HG02840 (cell line): ENCODE measurements at regions not wholly inside any gene's neighbourhood (a gene's known extent, or its start where the extent isn't known, plus 50 kb on each side); places are given as distances from the start of the nearest gene placed in this dataset.

ENCODE experiments used
- ATAC-seq: cut with Tn5 transposase; IDR thresholded peaks from one replicate; pipeline ENCODE4 v1.9.1; 2021; ENCODE audit warnings: mild to moderate bottlenecking, moderate library complexity, moderate number of reproducible peaks; ENCODE audit not compliant: unreplicated experiment, low FRiP score

GRCh38 chr7:117971556-117972244 is 98.5 kb upstream of the CTTNBP2 start:
- no peak for ATAC-seq

- ATAC-seq: no peak
Observed at GRCh38 chr7:117972606-117973005, 99.4 kb upstream of the CTTNBP2 start.

- no peak for ATAC-seq
Observed at GRCh38 chr7:117973975-117974374, 100.7 kb upstream of the CTTNBP2 start.

GRCh38 chr7:117974891-117975290 is 101.7 kb upstream of the CTTNBP2 start:
- ATAC-seq: no peak

- no peak for ATAC-seq
Observed at GRCh38 chr7:117975476-117975875, 102.2 kb upstream of the CTTNBP2 start.

GRCh38 chr7:117979954-117980497 is 106.8 kb upstream of the CTTNBP2 start:
- ATAC-seq: no peak

GRCh38 chr7:117982071-117983055 is 109.1 kb upstream of the CTTNBP2 start:
- no peak for ATAC-seq

- no peak for ATAC-seq
Observed at GRCh38 chr7:117986645-117987269, 113.5 kb upstream of the CTTNBP2 start.

- ATAC-seq: no peak
Observed at GRCh38 chr7:117990834-117991233, 117.6 kb upstream of the CTTNBP2 start.

GRCh38 chr7:117992635-117993376 is 119.6 kb upstream of the CTTNBP2 start:
- ATAC-seq: no peak

GRCh38 chr7:117993377-117994003 is 120.2 kb upstream of the CTTNBP2 start:
- ATAC-seq: peak; percentile 90

GRCh38 chr7:117995850-117996650 is 122.8 kb upstream of the CTTNBP2 start:
- no peak for ATAC-seq

- ATAC-seq: no peak
Observed at GRCh38 chr7:117997862-117998825, 124.9 kb upstream of the CTTNBP2 start.

GRCh38 chr7:118000480-118001202 is 127.4 kb upstream of the CTTNBP2 start:
- ATAC-seq: no peak

- ATAC-seq: no peak
Observed at GRCh38 chr7:118003476-118003875, 130.2 kb upstream of the CTTNBP2 start.

- ATAC-seq: no peak
Observed at GRCh38 chr7:118005026-118005425, 131.8 kb upstream of the CTTNBP2 start.

GRCh38 chr7:118006979-118007378 is 133.7 kb upstream of the CTTNBP2 start:
- no peak for ATAC-seq
